GM06990 (cell line): ENCODE measurements at regions not wholly inside any gene's neighbourhood (a gene's known extent, or its start where the extent isn't known, plus 50 kb on each side); places are given as distances from the start of the nearest gene placed in this dataset.

ENCODE experiments used
- DNase-seq: peaks from one replicate; pipeline ENCODE4 v3.0.0-alpha.2; 2011; ENCODE audit not compliant: insufficient read length; ENCODE audit errors: extremely low read depth
- H3K27me3 ChIP-seq: replicated peaks from 2 replicates; pipeline ENCODE4 v1.6.0; 2011; ENCODE audit warnings: low read length; ENCODE audit not compliant: control insufficient read depth, insufficient read depth
- H3K36me3 ChIP-seq: 2 replicates; pipeline ENCODE4 v1.5.1; 2011; ENCODE audit warnings: low read length; ENCODE audit not compliant: control insufficient read depth, insufficient read depth
- H3K4me3 ChIP-seq: replicated peaks from 2 replicates; pipeline ENCODE4 v1.5.1; 2011; ENCODE audit warnings: low read depth, mild to moderate bottlenecking, control low read depth, low read length
- CTCF ChIP-seq: IDR thresholded peaks from 2 replicates; pipeline ENCODE4 v1.5.1; 2011; ENCODE audit warnings: low read length, control low read depth, mild to moderate bottlenecking, inconsistent platforms; ENCODE audit not compliant: insufficient read depth, poor library complexity, severe bottlenecking

DNA sequence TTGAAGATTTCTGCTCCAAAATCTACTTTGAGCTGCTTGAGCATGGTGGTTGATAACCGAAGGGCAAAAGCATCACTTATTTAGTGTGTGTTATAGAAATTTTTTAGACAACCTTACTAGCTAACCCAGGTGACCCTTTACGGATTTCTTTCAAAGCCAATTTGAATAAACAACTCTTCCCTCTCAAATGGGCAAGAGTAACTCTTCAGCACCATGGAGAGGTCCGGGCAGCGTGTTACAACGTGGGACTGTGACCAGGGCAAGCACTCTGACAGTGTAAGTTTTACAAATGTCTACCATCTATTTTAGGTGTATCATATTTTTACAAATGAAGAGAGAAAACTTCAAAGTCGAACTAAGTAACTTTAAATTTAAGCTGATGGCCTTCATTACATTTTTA is 471.8 kb downstream of the MFSD1 start:
- H3K4me3 ChIP-seq: no peak overlapping the region
- no peak for DNase-seq
- no peak for TF ChIP-seq CTCF

DNA sequence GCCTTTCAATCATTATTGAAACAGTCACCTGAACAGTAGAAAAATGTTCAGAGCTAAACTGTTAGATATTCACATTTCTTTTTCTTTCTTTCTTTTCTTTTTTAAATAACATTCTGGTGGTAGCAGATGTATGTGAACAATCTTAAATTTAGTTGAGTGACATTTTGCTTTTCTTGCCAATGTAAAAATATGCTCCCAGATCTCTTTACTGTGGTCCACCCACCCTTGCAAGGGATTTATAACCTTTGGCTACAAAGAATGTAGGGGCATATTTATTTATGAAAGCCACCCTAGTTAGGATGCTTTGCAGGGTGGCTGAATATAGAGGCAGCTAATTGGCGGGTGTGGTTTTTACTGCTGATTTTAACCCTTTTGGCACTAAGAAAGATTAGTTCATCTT is 473.9 kb downstream of the MFSD1 start:
- no peak for TF ChIP-seq CTCF
- Histone ChIP-seq H3K36me3 (no peaks in the 10 kb centered on the region), H3K27me3 (no peaks in the 10 kb centered on the region), H3K4me3 (no peak overlapping the region)
- DNase-seq: no peak

More for the DNA sequence above, 471.8 kb downstream of the MFSD1 start:
- Histone ChIP-seq H3K36me3 (no peaks in the 10 kb centered on the region), H3K27me3 (no peaks in the 10 kb centered on the region)

- H3K36me3 ChIP-seq: no peaks in the 10 kb centered on the region
- no peak overlapping the region for H3K4me3 ChIP-seq
- no peak for DNase-seq
- no peaks in the 10 kb centered on the region for H3K27me3 ChIP-seq
- TF ChIP-seq CTCF: no peak
These were observed 476.0 kb downstream of the MFSD1 start for GRCh38 chr3:159277814-159278213.

DNA sequence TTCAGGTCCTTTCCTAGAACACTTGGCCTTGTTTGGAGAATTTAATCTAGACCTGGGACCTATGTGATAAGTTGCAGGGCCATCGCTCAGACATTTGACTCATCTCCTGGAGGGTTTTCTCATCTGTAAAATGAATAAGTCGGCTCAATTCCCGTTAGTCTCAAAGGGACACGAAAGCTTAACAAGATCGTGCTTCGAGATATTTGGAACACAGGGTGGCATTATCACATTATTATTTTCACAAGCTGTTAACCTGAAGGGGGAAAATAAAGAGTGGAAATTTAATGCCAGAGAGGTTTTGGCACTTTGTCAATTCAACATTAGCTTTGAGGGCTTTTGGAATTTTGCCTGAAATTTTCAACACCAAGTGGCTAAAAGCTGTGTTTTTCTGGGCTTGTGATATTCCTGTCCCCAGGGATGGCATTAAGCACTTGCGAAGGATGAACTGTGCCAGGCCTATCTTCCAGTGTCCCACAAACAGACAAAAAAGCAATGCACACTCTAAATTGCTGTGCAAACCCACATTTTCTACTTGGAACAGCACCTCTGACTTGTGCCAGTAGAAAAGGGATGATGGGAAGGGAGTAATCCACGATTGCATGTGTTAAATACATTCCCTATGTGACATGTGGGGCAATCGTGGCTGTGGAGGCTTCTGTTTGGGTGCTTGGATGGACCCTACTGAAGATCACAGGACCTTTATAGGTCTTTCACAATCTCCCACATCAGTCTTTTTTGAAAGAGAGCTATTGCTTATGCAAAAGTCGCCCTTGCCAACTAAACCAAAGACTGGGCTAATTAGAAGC is 478.7 kb downstream of the MFSD1 start:
- no peaks in the 10 kb centered on the region for H3K36me3 ChIP-seq
- no peak for TF ChIP-seq CTCF
- H3K4me3 ChIP-seq: no peak overlapping the region
- no peak for DNase-seq
- no peaks in the 10 kb centered on the region for H3K27me3 ChIP-seq

- DNase-seq: no peak
- Histone ChIP-seq H3K27me3 (no peaks in the 10 kb centered on the region), H3K36me3 (no peaks in the 10 kb centered on the region), H3K4me3 (no peak overlapping the region)
- no peak for TF ChIP-seq CTCF
These were observed 491.6 kb downstream of the MFSD1 start for GRCh38 chr3:159293493-159293892.
